GM19438 (cell line): ENCODE measurements at regions not wholly inside any gene's neighbourhood (a gene's known extent, or its start where the extent isn't known, plus 50 kb on each side); places are given as distances from the start of the nearest gene placed in this dataset.

ENCODE experiments used
- ATAC-seq: cut with Tn5 transposase; IDR thresholded peaks from one replicate; pipeline ENCODE4 v1.9.1; 2021; ENCODE audit warnings: low read depth; ENCODE audit not compliant: unreplicated experiment

GRCh38 chr3:107428051-107428858 lies 51.0 kb downstream of the CCDC54 start:
- ATAC-seq, result no peak

DNA sequence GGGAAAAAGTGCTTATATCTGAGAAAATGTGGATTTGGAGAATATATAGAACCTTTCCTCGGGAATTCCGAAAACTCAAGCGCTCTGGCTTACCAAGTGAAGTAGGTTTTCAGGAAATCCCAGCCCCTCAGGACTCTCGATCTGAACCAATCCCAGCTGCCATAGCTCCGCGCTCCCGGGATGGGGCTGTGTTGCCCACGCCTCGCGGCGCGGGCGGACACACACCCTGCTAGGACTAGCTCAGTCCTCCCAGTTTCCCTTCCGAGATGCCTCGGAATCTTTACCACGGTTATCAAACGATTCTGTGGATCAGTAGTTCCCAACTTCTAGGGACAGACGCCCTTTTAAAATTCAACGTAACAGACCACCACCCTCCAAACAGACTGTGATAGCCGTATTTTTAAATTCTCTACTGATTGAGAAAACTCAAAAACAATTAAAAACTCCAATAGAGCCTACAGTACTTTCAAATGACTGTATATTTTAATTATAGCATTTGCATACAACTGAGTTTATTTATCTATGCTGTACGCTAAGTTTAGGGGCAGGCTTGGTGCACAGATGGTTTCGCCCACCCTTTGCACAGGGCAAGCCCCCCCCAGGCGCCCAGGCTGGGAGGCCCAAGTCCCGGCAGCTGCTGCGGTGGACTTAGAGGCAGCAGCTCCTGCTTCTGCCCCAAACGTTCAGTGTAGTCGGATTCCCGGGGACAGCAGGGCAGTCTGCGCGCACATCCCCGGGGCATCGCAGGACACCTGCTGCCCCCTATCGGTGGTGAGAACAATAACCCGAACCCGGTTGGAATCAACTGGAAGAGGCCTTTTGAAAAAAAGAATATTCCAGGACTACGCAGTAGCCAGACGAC lies 52.3 kb downstream of the CCDC54 start:
- peak; percentile 48 for ATAC-seq

DNA sequence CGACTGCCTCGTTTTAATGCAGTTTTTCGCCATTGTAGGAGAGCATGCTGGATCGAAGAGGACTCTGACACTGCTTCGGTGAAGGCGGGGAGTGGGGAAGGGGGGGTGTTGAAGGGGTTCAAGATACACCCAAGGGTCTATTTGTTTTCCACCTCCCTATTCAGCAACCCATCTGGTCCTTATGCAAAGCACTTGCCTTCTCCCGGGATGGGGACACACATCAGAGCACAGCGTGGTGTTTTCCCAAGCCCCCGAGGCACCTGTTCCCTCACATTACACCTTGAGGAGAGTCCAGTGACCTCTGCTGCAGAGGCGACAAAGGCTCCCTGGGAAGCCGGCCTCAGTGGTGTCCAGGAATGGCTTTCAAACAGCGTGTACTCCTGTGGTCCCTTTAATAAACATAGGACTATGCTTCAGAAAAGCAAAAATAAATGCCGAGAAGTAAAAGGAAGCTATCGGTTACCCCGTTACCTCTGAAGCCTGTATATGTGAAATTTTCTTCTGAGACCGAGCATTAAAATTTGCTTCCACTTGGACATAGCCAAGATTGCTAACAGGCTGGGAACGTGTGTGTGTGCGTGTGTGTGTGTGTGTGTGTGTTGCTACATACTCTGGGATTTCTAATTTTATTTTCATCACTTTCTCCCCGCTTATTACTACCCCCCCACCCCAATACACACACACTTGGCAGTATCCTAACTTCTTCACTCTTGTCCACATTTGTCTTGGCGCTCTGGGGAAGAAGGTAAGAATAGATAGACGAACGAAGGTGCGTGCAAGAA lies 53.2 kb downstream of the CCDC54 start:
- ATAC-seq, result no peak

DNA sequence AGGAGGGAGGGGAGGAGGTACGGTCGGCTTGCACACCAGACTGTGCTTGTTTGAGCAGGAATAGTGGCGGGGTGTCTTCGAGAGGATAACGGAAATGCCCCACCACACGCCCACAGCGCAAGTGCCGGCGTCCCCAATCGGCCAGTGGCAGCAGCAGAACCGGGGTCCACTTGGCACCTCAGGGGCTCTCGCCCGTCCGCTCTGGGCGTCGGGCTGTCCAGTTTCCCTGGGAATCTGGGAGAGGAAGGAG lies 53.7 kb downstream of the CCDC54 start:
- ATAC-seq, result peak; percentile 32

DNA sequence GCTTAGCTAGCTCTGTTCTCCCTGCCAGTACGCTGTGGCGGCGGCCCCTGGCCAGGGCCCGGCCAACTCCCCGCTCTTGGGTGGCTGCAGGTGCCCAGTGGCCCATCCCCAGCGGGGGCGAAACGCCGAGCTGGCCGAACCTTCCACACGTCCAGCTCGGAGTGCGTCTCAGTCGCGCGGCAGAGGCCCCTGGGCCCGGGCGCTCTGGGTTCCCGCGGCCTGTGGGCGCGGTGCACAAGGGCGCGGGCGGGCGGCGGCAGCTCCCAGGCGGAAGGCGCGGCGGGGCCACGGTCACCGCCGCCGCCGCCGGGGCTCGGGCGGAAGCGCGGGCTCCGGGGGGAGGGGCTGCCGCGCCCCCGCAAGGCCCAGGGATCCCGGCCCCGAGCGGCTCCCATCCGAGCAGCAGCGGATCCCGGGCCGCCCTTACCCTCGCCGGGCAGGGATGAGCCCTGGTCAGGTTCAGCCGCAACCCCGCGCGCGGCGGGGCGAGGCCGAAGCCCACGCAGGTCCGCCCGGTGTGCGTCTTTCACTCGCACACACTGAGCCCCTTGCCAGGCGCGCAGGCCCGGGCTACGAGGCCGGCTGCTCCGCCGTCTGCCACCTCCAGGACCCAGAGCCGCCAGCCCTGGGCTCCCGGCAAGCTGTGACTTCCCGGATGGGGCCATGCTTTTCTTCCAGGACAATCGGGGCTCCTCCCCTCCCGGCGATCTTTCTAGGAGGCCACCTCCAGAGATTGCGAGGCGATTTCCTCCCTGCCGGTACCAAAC lies 54.2 kb downstream of the CCDC54 start:
- peak; percentile 62 for ATAC-seq

- ATAC-seq, result no peak
These were observed 54.8 kb downstream of the CCDC54 start for GRCh38 chr3:107432013-107432515.

GRCh38 chr3:107432646-107433045 lies 55.4 kb downstream of the CCDC54 start:
- ATAC-seq, result no peak

- no peak for ATAC-seq
These were observed 58.8 kb downstream of the CCDC54 start for GRCh38 chr3:107436029-107436428.

GRCh38 chr3:107438671-107439070 lies 61.4 kb downstream of the CCDC54 start:
- no peak for ATAC-seq

- ATAC-seq, result no peak
These were observed 64.4 kb downstream of the CCDC54 start for GRCh38 chr3:107441617-107442016.

DNA sequence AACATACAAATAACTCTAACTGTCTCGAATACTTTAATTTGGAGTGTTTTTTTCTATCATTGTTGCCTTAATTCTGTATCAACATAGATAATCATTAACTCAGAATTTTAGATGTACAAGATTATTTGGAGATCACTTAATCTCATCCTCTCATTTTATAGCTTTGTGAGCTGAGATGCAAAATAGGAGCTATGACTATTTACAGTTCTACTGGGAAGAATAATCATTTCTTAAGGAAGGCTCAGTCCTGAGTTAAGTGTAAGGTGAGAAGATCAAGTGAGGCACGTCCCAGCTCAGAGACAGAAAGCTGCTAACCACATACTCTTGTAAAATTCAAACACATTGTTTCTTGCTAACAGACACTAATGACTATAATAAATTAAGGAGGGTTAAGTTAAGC lies 66.2 kb downstream of the CCDC54 start:
- no peak for ATAC-seq

DNA sequence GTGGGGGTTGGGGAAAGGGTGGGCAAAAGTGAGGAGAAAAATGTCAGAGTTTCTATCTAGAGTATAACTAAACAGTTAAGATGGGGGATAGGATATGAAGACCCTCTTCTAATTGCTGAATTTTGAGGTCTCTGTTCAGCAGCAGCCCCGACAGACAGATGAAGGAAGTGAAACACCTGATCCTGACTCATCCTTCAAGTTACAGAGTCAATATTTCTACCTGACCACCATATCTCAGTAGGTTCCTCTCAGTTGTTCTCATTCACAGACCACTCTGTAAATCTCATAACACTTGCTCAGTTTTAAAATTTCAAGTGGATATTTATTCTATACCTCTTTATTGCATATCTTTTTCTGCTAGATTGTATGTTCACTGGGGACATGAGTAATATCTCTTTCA lies 69.5 kb downstream of the CCDC54 start:
- no peak for ATAC-seq

DNA sequence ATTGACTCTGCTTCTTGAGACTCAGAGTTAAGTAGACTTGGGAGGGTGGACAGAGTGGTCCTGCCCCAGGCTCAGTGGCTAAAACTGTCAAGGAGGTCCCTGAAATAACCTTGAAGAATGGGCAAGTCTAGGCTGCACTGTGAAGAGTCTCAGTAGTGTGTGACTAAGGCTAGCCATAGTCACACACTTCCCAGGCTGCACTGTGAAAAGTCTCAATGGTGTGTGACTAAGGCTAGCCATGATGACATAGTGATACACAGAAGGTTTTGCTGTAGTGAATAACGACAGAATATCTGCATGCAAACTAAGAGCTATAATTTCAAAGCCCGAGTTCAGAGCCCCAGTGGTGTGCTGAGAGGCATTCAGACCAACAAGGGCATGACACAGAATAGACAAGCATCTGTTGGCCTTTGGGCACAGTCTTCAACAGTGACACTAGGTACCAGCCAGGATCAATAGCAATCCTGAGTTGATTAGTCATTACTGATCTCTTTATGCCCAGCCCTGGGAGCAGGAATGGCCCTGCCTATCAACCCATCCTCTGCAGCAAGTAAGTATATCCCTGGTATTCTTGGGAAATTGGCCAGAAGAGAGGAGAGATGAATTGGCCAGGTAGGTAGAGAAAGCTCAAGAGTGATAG lies 72.4 kb upstream of the BBX start:
- ATAC-seq, result no peak

DNA sequence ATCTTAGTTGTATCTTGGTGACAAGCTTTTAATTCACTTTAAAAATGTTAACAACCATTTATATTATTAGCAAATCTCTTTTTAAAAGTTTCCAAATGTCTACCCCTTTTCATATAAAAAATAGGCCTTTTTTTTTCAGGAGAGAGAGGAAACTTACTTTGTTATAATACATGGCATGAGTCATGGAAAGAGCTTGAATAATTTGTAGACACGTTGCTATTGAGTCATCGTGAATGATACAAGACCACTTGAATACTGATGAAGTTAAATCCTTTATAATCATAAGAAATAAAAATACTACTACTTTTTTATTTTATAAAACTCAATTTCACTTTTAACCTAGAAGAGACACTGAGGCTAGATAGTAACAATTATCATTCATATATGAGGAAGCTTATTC lies 70.3 kb upstream of the BBX start:
- ATAC-seq, result no peak

- ATAC-seq, result no peak
These were observed 69.3 kb upstream of the BBX start for GRCh38 chr3:107453504-107453903.

- ATAC-seq, result no peak
These were observed 67.1 kb upstream of the BBX start for GRCh38 chr3:107455621-107456020.

DNA sequence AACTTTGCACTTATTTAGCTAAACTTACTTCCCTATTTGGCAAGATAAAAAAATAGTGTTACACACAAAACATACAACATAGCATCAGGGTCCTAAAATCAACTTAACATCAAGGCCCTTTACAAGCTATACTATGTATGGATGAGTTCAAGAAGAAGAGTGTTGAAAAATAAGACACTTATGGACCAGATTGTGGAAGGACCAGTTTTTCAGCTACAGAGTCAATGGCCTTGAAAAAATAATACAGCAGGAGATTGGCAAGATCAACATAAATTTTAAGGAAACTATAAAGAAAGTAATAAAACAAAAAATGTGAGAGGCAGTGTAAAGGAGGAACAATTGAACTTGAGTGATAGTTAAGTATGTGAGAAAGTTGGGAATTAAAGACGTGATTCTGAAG lies 66.3 kb upstream of the BBX start:
- ATAC-seq, result no peak

- no peak for ATAC-seq
These were observed 63.9 kb upstream of the BBX start for GRCh38 chr3:107458871-107459270.

GRCh38 chr3:107461721-107462120 lies 61.0 kb upstream of the BBX start:
- no peak for ATAC-seq

DNA sequence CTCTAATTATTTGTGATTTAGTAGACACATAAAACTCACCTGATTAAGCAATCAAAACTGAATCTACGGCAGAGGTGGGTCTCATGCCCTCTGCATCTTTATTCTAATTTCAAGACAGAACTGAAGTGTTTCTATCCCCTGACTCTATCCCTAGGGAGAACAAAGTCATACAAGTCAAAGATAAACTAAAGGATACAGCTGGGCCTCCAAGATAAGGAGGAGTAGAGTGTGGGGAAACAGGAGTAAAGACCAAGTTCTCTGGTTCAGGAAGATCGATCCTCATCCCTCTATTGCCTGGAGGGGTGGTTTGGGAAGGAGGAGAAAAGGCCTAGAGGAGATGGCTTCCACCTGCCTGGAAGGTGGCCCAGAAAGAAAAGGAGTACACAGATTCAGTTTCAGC lies 58.7 kb upstream of the BBX start:
- ATAC-seq, result no peak
